ENCODE measurements at regions not wholly inside any gene's neighbourhood (a gene's known extent, or its start where the extent isn't known, plus 50 kb on each side); places are given as distances from the start of the nearest gene placed in this dataset.

DNA sequence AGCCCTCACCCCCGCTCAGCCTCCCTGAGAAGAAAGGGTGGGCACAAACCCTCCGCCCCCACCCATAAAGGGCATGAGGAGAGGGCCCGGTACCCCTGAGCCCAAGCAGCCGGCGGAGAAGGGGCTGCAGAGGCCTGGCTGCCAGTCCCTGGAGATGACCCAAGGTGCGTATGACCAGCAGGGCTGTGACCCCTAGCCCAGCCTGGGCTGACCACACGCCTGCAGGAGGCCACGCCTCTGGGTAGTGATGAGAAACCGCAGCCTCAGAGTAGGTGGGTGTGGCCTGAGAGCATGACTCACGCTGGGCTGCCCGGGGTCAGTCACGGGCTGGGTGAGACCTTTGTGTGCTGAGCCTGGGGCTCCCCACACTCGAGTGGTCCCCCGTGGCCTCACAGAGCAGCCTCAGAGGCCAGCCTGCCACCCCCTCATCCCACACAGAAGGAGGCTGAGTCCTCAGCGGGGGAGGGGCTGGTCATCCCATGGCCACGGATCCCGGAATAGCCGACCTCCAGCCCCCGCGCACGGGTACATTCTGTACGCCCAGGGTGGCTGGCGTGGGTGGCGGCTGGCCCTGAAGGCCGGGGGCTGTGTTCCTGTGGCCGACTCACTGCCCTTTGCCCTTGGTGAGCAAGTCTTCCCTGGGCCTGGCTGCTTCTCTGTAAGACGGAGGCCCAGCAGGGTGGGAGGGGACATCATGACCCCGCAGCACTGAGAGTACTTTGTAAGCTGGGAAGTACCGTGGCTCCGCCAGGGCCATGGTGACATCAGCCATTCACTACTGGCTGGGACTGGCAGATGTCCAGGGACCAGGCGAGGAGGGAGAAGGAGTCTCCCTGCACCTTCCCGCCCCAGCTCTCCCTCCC lies 110.8 kb upstream of the OTOS start:
- Histone ChIP-seq H3K9ac (no peak overlapping the region), H3K27ac (no peak overlapping the region), H3K79me2 (no peaks in the 10 kb centered on the region), H2AFZ (peak overlapping the region; percentile 33), H3K27me3 (ENCODE audit: control insufficient read depth, insufficient read depth, low read length) (no peaks in the 10 kb centered on the region), H3K9me3 (ENCODE audit: control insufficient read depth, low read length) (no peaks in the 10 kb centered on the region), H3K36me3 (ENCODE audit: control insufficient read depth, insufficient read depth, low read length) (no peaks in the 10 kb centered on the region), H3K4me2 (ENCODE audit: low read length) (no peak overlapping the region), H3K4me3 (ENCODE audit: low read depth, low read length) (no peak overlapping the region), H3K4me1 (no peaks in the 10 kb centered on the region)
- TF ChIP-seq CTCF (IDR thresholded peaks at IDR 0.05), result no peak

DNA sequence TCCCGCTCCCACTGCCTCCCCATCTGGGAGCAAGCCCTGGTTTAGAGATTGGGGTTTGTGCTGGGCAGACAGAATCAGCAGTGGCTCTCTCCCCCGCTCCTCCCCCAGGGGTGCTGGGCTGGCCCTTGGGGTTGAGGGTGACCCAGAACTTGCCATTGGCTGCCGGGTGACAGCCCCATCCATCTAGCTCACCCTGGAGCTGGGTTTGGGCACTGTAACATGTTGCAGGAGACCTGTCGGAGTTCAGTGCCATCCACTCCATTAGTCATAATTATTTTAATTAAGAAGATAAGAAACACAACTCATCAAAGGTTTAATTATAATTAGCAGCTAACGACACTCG lies 111.4 kb upstream of the OTOS start:
- TF ChIP-seq CTCF (IDR thresholded peaks at IDR 0.05), result no peak
- Histone ChIP-seq H3K4me1 (no peaks in the 10 kb centered on the region), H3K79me2 (no peaks in the 10 kb centered on the region), H3K4me2 (ENCODE audit: low read length) (no peak overlapping the region), H2AFZ (no peak overlapping the region), H3K27ac (peak overlapping the region; percentile 19), H3K4me3 (ENCODE audit: low read depth, low read length) (no peak overlapping the region), H3K9me3 (ENCODE audit: control insufficient read depth, low read length) (no peaks in the 10 kb centered on the region), H3K9ac (no peak overlapping the region), H3K36me3 (ENCODE audit: control insufficient read depth, insufficient read depth, low read length) (no peaks in the 10 kb centered on the region), H3K27me3 (ENCODE audit: control insufficient read depth, insufficient read depth, low read length) (no peaks in the 10 kb centered on the region)

GRCh38 chr2:240252191-240252871 lies 111.9 kb upstream of the OTOS start:
- H3K36me3 ChIP-seq (ENCODE audit: control insufficient read depth, insufficient read depth, low read length), result no peaks in the 10 kb centered on the region
- no peaks in the 10 kb centered on the region for H3K4me1 ChIP-seq
- no peaks in the 10 kb centered on the region for H3K9me3 ChIP-seq (ENCODE audit: control insufficient read depth, low read length)
- no peaks in the 10 kb centered on the region for H3K79me2 ChIP-seq
- H3K27ac ChIP-seq, result no peak overlapping the region
- no peak overlapping the region for H3K4me3 ChIP-seq (ENCODE audit: low read depth, low read length)
- no peaks in the 10 kb centered on the region for H3K27me3 ChIP-seq (ENCODE audit: control insufficient read depth, insufficient read depth, low read length)
- TF ChIP-seq CTCF (IDR thresholded peaks at IDR 0.05), result no peak
- H3K4me2 ChIP-seq (ENCODE audit: low read length), result no peak overlapping the region
- H2AFZ ChIP-seq, result no peak overlapping the region
- no peak overlapping the region for H3K9ac ChIP-seq

- no peaks in the 10 kb centered on the region for H3K27me3 ChIP-seq (ENCODE audit: control insufficient read depth, insufficient read depth, low read length)
- no peak overlapping the region for H3K4me3 ChIP-seq (ENCODE audit: low read depth, low read length)
- no peaks in the 10 kb centered on the region for H3K4me1 ChIP-seq
- no peak overlapping the region for H2AFZ ChIP-seq
- no peak for TF ChIP-seq CTCF (IDR thresholded peaks at IDR 0.05)
- no peaks in the 10 kb centered on the region for H3K36me3 ChIP-seq (ENCODE audit: control insufficient read depth, insufficient read depth, low read length)
- H3K27ac ChIP-seq, result no peak overlapping the region
- no peak overlapping the region for H3K9ac ChIP-seq
- H3K79me2 ChIP-seq, result no peaks in the 10 kb centered on the region
- H3K9me3 ChIP-seq (ENCODE audit: control insufficient read depth, low read length), result no peaks in the 10 kb centered on the region
- H3K4me2 ChIP-seq (ENCODE audit: low read length), result no peak overlapping the region
Measured at GRCh38 chr2:240252872-240253511, 112.5 kb upstream of the OTOS start.
